COR-L47 (cell line): ENCODE measurements at regions not wholly inside any gene's neighbourhood (a gene's known extent, or its start where the extent isn't known, plus 50 kb on each side); places are given as distances from the start of the nearest gene placed in this dataset.
"Not testable (repeated sequence)": the region's sequence is repeated elsewhere in the genome, so short reads cannot be mapped to it uniquely, and the experiment has no call there.

Experiments
- DNase-seq: peaks from one replicate; lab custom pipeline; 2025; lab: John Stamatoyannopoulos, UW

- DNase-seq, result no peak
These were observed 603.6 kb upstream of the RAB6C start for GRCh38 chr2:129375632-129376425.

DNA sequence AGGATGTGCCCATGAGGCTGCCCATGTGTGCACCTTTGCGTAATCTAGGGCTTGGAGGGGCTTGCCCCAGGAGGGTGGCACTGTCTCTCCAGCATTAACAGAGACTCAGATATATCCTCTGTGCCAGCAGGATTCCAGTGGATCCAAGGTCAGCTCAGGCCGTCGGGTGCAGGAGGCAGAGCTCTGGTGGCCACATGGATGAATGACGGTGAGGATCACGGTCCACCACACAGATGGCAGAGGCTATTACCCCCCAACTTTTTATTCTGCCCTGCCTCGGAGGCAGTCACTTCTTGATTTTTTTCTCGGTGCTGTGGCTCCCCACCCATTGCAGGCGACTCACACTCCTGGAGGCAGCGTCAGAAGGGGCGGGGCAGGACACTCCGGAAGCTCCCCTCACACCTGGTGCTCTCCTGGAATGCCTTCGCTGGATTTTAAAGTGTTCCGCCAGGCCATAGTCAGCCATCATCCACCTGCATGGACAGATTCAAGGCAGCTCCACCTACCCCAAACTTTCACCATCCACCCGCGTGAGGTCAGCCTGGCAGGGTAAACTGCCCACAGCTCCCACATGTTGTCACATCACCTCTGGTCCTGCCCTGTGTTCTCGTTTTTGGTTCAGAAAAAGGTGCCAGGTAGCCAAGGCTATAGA, 602.9 kb upstream of the RAB6C start:
- DNase-seq, result no peak

DNA sequence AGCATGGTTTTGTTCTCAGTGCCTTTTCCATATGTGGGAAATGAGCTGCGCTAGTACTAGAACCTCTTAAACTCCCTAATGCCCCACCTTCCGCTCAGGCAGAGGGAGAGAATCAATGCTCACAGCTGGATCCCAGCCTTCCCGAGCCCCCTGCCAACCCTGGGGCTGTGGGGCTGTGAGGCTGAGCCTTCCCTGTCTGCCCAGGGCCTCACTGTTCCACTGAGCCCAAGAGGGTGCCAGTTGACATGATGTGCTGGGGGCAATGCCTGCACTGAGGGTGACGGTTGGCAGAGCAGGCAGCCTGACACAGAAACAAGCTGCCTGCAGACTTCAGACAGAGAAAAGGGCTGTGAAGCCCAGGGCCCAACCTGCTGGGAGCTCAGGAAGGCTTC, 602.4 kb upstream of the RAB6C start:
- no peak for DNase-seq

DNA sequence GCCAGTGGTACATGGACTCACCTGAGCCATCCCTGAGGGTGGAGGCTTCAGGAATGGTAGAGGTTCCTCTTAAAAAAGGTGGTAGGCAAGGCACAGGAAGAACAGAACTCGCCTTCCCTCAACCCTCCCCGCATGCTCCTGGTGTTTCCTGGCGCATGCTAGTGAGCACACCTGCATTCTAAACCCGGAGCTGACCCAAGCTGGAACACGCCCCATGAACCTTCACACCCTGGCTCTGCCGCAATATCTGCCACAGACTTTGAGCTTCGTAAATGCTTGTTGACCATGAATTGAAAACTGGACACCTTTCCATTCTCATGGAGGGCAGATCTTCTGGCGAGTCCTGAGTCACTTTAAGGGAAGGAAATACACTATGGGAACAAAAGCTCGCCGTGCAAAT, 601.3 kb upstream of the RAB6C start:
- DNase-seq, result no peak

- DNase-seq, result no peak
These were observed 600.1 kb upstream of the RAB6C start for GRCh38 chr2:129379411-129379810.

GRCh38 chr2:129381789-129382188, 597.7 kb upstream of the RAB6C start:
- DNase-seq, result no peak

DNA sequence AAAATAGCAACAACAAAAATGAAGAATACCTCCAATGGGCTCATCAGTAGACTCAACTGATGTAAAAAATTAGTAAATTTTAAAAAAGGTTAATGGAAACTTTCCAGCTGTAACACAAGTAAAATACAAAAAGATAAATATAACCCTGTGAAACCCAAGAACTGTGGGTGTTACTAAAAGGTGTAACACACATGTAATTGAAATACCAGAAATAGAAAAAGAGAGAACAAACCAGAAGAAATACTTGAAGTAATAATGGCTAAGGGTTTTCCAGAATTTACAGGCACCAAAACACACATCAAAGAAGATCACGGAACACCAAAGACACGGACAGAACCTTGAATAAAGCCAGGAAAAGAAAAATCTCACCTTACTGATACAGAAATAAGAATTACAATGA, 590.6 kb upstream of the RAB6C start:
- no peak for DNase-seq

DNA sequence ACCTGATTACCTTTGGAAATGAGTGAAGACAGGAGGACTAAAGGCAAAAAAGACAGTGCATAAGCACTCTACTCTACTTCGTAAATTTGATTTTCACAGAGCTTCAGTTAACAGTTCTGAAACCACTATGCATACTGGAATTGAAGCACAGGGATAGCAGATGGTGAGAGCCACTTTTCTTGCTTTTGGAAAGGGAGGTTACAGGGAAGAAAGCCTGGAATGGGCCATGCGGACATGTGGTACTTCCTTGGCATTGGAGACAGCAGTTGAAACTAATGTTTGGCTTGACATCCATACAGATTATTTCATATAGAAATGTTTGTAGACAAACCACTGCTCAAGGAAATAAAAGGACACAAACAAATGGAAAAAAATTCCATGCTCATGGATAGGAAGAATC, 585.6 kb upstream of the RAB6C start:
- no peak for DNase-seq

DNA sequence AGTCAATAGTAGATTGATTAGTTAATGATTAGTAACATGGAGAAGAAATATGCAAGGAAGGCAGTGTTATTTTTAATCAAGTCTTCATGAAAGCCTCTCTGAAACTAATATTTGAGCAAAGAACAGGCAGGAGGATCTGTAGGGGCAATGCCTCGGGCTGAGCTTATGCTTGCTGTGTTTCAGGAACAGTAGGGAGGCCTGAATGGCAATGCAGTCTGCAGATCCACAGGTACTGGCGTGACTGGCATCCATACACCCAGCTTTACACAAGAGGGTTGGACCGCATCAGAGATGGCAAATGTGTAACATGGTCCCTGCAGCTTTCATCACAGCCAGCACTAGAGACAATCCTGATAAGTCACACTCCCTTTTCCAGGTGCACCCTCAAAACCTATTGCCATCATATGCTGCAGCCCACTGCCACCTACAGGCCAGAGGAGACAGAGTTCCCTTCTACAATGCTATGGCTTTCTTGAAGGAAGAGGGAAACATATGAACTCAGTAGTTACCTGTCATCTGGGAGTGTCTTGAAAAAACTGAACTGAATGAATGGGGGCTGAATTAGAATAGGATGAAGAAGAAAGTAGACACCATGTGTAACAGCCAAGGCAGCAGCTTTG, 582.4 kb upstream of the RAB6C start:
- no peak for DNase-seq

GRCh38 chr2:129400826-129401225, 578.6 kb upstream of the RAB6C start:
- no peak for DNase-seq

GRCh38 chr2:129402076-129402475, 577.4 kb upstream of the RAB6C start:
- no peak for DNase-seq

- no peak for DNase-seq
These were observed 575.3 kb upstream of the RAB6C start for GRCh38 chr2:129404000-129404685.

- DNase-seq, result no peak
These were observed 570.9 kb upstream of the RAB6C start for GRCh38 chr2:129408570-129408969.

DNA sequence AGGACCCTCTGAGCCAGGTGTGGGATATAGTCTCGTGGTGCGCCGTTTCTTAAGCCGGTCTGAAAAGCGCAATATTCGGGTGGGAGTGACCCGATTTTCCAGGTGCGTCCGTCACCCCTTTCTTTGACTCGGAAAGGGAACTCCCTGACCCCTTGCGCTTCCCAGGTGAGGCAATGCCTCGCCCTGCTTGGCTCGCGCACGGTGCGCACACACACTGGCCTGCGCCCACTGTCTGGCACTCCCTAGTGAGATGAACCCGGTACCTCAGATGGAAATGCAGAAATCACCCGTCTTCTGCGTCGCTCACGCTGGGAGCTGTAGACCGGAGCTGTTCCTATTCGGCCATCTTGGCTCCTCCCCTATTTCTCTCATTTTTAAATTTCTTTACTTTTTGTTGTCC, 562.4 kb upstream of the RAB6C start:
- DNase-seq, result not testable (repeated sequence)

DNA sequence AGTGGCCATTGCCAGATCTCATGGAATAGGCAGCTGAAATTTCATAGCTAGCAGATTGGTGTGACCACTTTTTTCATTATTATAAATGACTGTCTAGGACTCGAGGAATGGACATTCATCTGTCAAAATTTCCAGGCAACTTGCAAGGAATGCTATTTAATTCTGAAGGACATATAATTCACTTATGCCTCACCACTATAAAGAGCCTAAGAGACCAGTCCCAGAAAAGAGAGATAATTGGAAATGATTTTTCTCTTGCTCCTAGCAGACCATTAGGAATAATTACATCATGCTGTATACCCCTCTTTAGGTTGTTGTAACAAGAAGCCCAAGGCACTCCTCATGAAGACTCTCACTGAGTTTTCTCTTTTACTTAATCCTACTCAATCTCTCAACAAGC, 557.4 kb upstream of the RAB6C start:
- DNase-seq, result no peak

DNA sequence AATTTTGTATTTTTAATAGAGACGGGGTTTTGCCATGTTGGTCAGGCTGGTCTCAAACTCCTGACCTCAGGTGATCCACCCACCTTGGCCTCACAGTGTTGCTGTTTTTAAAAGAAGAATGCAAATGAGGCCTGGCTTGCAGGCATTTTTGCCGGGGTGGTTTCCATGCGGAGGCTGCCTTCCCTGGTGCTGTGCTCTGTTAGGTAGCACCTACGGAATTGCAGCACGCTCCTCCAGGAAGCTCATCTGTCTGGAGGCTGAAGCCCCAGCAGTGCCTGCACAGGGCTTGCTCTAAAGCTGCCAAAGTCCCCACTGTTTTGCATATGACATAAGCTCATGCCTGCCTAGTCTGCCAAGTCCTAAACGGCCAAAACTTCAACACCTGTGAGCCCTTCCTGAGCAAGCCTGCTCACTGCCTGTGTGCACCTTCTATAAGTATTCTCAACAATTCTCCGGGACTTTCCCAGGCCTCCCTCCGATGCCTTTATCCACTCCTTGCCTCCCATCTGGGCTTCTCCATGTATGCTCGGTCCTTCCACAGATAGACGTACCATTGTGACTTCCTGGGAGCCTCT, 551.3 kb upstream of the RAB6C start:
- no peak for DNase-seq

GRCh38 chr2:129430911-129431310, 548.6 kb upstream of the RAB6C start:
- no peak for DNase-seq

DNA sequence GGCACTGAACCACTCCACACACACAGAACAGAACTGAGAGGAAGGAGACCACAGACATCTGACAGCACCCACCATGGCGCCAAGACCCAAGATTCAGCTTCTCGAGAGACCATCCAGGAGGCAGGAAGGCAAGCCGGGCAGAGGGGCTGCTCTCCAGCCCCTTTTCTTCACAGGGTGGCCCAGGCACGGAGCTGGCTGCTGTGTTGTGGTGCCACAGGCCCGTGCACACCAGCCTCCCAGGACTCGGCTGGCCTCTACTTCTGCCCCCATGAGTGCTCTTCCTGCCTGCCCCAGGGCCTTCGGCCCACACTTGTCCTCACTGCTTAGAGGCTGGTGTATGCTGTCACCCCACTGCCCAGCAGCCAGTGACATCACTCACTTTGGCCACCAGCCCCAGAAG, 547.6 kb upstream of the RAB6C start:
- DNase-seq, result no peak

- no peak for DNase-seq
These were observed 542.7 kb upstream of the RAB6C start for GRCh38 chr2:129436809-129437208.

- DNase-seq, result no peak
These were observed 541.7 kb upstream of the RAB6C start for GRCh38 chr2:129437725-129438124.

DNA sequence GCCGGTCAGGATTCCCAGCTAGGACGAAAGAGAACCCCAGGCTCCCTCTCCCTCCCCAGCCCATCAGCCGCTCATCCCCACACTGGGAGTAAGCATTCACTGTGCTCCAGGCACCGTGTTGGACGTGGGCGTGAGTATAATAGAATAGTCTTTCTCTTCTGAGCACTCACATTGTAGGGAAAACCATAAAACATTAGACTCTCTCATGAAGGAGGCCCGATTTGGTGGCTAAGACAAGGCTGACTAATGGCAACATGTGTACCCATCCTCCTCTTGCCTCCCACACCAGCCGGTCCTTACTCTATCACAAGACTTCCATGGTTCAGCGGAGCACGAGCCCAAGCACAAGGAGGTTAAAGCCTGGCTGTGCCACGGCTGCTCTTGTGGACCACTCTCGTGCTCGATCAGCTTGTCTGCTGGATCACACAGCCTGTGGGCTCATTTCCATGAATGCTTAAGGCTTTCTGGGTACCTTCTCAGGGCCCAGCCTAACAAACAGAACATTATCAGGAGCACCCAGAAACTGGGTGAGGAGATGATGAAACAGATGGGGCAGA, 540.9 kb upstream of the RAB6C start:
- no peak for DNase-seq
